HPDE6-E6E7 (cell line): ENCODE measurements at regions not wholly inside any gene's neighbourhood (a gene's known extent, or its start where the extent isn't known, plus 50 kb on each side); places are given as distances from the start of the nearest gene placed in this dataset.

Experiments
- DNase-seq: peaks from one replicate; pipeline ENCODE4 v3.0.0; 2011; ENCODE audit warnings: missing footprints; ENCODE audit errors: extremely low spot score

DNA sequence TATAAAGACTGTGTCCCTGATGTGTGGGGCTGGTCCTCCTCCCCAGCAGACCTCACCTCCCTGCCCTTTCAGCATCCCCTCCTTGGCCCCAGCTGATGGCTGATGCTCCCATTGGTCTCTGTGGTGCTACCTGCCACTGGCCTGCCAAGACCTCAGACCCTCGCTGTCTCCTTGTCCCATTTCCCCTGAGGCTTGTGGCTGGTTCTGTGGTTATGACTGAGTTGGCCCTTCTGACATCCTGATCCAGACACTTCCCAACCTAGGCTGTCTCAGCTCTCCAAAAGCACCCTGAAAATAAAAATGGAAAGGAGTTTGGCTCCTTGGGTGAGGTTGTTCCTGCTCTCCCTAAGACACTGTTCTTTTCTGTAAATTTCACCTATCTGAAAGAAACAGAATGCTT is 214.2 kb downstream of the RPS24 start:
- no peak for DNase-seq

- DNase-seq: no peak
Measured at GRCh38 chr10:78248651-78249464, 215.2 kb downstream of the RPS24 start.

- no peak for DNase-seq
Measured at GRCh38 chr10:78249690-78250089, 216.0 kb downstream of the RPS24 start.

DNA sequence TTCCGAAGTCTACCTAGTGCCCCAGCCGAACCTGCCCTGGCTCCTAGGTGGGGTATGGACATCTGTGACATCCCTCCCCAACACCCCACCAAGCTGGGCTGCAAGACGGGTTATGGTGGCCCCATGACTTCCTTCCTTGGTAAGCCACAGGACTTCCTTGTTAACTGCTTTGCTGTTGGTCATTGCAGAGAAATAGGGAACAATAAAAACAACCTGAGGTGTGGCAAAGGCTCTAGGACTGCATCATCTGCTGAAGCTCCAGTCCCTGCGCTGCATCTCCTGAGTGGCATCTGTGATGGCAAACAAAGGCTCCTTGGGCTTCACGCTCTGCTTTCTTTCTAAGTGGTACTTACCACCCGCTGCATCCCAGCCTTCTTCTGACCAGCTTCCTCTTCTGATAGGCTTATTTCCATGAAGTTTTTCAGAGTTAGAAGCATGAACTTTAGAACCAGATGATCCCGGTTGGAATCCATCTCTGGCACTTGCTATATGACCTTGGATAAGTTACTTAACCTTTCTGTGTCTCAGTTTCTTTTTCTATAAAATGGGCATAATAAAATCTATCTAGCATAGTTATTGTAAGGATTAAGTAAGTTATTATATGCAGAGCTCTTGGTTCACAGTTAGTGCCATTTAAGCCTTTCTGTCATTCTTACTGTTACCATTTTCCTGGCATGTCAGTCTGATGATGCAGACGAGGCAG is 216.8 kb downstream of the RPS24 start:
- DNase-seq: no peak

- no peak for DNase-seq
Measured at GRCh38 chr10:78251016-78251385, 217.3 kb downstream of the RPS24 start.

DNA sequence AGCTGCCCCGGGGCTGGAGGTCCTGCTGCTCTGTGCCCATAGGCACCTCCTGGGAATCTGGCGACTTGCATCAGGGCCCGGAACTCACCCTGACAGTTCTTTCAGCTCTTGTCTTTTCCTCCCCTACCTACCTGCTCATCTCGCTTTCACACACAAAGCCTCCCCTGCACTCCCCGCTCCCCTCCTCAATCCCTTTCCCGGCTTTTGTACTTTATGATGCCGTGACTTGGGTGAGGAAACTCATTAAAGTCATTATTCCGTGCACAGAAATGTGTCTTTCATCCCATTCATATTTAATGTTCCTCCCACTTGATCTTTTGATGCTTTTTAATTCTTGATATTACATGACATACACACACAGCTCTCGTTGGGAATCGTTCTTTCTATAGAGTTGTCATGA is 218.6 kb downstream of the RPS24 start:
- DNase-seq: no peak

GRCh38 chr10:78253063-78253853 is 219.6 kb downstream of the RPS24 start:
- DNase-seq: no peak

- no peak for DNase-seq
Measured at GRCh38 chr10:78254013-78254412, 220.3 kb downstream of the RPS24 start.

DNA sequence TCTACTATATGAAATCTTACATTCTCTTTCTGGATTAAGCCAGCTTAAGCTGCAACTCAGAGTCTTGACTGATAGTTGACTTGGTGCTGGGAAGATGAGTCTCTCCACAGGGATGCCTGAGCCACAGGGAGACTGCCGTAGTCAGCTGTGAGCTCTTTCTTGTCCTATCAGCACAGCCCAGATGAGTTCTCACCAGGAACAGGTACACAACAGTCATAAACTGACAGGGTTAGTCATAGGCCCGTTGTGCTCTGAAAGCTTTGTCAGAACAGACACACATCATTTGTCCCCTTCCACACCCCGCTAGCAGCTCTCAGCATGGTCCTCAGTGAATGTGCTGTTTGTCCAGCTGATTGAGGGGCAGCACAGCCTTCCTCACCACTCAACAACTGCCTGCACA is 221.6 kb downstream of the RPS24 start:
- DNase-seq: no peak

- peak; percentile 71 for DNase-seq
Measured at GRCh38 chr10:78255796-78256638, 222.4 kb downstream of the RPS24 start.

DNA sequence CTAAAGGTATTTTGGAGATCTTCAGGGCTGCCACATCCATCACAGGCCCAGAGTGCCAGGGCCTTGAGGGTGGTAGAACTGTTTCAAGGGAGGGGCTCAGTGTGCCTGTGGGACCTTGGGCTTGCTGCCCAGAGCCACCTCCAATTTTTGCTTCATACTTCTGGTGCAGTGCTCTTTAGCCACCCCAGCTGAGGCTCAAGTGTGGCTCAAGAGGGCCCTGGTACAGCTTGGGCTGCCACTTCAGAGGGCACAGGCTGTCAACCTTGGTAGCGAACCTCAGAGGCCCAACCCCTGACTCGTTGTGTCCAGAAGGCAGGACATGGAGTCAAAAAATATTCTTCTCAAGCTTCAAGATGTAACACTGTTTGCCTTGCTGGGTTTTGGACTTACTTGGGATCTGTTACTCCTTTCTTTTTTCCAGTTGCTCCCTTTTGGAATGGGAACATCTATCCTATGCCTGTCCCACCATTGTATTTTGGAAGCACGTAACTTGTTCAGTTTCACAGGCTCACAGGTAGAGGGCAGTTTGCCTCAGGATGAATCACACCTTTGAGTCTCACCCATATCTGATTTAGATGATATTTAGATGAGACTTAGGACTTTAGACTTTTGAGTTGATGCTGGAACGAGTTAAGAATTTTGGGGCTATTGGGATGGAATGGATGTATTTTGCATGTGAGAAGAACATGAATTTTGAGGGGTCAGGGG is 224.8 kb downstream of the RPS24 start:
- DNase-seq: no peak

DNA sequence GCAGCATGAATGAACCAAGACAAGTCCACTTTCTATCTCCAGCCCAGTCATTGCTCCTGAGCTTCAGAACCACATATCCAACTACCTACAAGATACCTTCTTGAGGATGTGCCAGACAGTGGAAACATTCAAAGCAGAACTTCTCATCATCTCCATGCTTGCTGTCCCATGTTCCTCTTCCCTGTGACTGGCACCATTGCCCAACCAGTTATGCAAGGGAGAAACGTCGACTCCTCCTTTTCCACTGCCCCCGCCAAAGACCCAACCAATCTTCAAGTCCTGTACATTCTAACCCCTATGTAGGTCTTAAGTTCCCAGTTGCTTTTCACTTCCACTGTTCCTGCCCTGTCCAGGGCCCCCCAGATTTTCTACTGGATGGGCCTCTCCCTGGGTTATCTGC is 225.7 kb downstream of the RPS24 start:
- DNase-seq: no peak

- no peak for DNase-seq
Measured at GRCh38 chr10:78260141-78260540, 226.5 kb downstream of the RPS24 start.

DNA sequence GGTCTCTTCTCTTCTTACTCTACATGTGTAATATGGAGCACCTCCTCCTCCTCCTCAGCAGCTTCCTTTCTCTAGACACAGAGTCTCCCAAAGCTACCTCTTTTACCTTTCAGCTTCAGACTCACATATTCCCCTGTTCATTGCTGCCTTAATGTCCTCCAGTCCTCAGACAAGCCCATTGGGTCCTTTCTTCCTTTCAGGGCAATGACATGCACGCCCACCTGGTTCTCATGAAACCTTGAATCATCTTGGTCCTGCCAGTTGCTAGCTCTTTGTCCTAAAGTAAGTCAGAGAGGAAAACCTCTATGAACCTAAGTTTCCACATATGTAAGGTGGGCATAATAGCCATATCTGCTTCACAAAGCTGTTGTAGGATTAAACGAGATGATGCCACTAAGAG is 227.0 kb downstream of the RPS24 start:
- DNase-seq: no peak

DNA sequence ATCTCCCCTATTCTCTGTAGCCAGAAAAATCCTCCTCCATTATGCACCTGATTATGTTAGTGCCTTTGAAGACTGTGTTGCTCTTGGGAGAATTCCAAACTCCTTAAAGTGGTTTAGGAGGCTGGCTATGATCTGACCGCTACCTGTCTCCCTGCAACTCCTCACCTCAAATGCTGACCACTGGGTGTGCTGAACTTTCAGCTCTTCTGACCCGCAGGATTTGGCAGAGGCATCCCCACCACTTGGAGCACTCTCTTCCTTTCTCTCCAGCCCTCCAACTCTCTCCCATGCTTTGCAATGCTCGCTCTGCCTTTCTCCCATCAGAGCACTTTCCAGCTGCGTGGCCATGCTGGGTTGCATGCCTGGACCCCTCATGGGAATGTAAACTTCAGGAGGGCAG is 227.6 kb downstream of the RPS24 start:
- no peak for DNase-seq

- DNase-seq: no peak
Measured at GRCh38 chr10:78262860-78263259, 229.2 kb downstream of the RPS24 start.

DNA sequence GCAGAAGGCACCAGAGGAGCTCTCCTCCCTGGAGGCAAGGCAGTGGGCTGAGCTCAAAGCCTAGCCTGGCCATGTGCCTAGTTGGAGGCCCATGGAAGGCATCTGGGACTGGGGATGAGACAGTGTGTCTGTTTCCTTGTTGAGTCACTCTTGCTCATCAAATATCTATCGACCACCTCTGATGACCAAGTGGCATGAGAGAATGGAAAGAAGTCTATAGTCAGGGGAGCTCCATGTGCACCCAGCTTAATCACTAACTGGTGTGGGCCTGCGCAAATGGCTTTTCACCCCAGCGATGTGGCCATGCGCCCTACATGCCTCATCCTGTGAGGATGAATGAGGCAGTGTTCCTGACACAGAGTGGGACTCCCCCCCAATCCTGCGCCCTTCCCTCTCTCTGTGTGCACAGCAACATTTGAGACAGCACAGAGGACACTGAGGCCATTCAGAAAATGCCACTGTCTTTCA is 229.9 kb downstream of the RPS24 start:
- no peak for DNase-seq

GRCh38 chr10:78264361-78264760 is 230.7 kb downstream of the RPS24 start:
- no peak for DNase-seq

- no peak for DNase-seq
Measured at GRCh38 chr10:78266741-78267469, 233.2 kb downstream of the RPS24 start.

DNA sequence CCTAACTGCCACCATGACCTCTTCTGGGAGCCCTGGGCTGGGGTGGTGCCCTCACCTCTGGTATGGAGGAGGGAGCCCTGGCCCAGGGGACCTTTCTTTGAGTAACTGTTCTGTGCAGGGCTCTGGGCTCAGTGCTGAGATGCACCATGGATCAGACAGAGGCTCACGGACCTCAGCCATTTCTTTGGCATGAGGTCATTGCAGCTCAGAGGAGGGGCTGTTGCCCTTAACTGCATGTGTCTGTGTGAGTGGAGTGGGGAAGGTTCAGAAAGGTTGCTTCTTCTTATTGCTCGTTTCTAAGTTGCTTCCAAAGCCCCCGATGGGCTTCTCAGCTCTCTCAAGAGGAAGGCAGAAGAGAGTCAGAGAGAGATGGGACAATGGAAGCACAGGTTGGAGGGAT is 233.9 kb downstream of the RPS24 start:
- DNase-seq: no peak
